NCI-H1436 (cell line): ENCODE measurements at regions not wholly inside any gene's neighbourhood (a gene's known extent, or its start where the extent isn't known, plus 50 kb on each side); places are given as distances from the start of the nearest gene placed in this dataset.
A peak's percentile ranks its signal among the peaks of the same experiment; 100 is the strongest.
"Not testable (repeated sequence)": the region's sequence is repeated elsewhere in the genome, so short reads cannot be mapped to it uniquely, and the experiment has no call there.

Source experiments
- DNase-seq: peaks from one replicate; lab custom pipeline; 2025; lab: John Stamatoyannopoulos, UW

- DNase-seq = no peak
These were observed 91.0 kb upstream of the ATP1B1 start for GRCh38 chr1:169015464-169015863.

- DNase-seq = peak; percentile 6
These were observed 87.7 kb upstream of the ATP1B1 start for GRCh38 chr1:169018751-169019150.

- no peak for DNase-seq
These were observed 87.0 kb upstream of the ATP1B1 start for GRCh38 chr1:169019419-169020058.

GRCh38 chr1:169020684-169021083, 85.8 kb upstream of the ATP1B1 start:
- no peak for DNase-seq

- no peak for DNase-seq
These were observed 83.8 kb upstream of the ATP1B1 start for GRCh38 chr1:169022648-169023047.

GRCh38 chr1:169024255-169024654, 82.2 kb upstream of the ATP1B1 start:
- DNase-seq = no peak

- no peak for DNase-seq
These were observed 81.7 kb upstream of the ATP1B1 start for GRCh38 chr1:169024800-169025271.

GRCh38 chr1:169025412-169025811, 81.1 kb upstream of the ATP1B1 start:
- DNase-seq = no peak

- DNase-seq = no peak
These were observed 78.7 kb upstream of the ATP1B1 start for GRCh38 chr1:169027607-169028320.

- DNase-seq = no peak
These were observed 74.8 kb upstream of the ATP1B1 start for GRCh38 chr1:169031566-169032224.

GRCh38 chr1:169041366-169041765, 65.1 kb upstream of the ATP1B1 start:
- DNase-seq = no peak

- no peak for DNase-seq
These were observed 64.1 kb upstream of the ATP1B1 start for GRCh38 chr1:169042377-169042776.

GRCh38 chr1:169043823-169044222, 62.7 kb upstream of the ATP1B1 start:
- no peak for DNase-seq

GRCh38 chr1:169044296-169044695, 62.2 kb upstream of the ATP1B1 start:
- no peak for DNase-seq

GRCh38 chr1:169044971-169045370, 61.5 kb upstream of the ATP1B1 start:
- DNase-seq = peak; percentile 1

- no peak for DNase-seq
These were observed 59.8 kb upstream of the ATP1B1 start for GRCh38 chr1:169046671-169047070.

- no peak for DNase-seq
These were observed 59.4 kb upstream of the ATP1B1 start for GRCh38 chr1:169047074-169047473.

- DNase-seq = no peak
These were observed 58.4 kb upstream of the ATP1B1 start for GRCh38 chr1:169048043-169048442.

GRCh38 chr1:169049258-169049938, 57.1 kb upstream of the ATP1B1 start:
- DNase-seq = no peak

GRCh38 chr1:169051171-169051570, 55.3 kb upstream of the ATP1B1 start:
- no peak for DNase-seq

GRCh38 chr1:169052171-169052570, 54.3 kb upstream of the ATP1B1 start:
- not testable (repeated sequence) for DNase-seq

GRCh38 chr1:169052727-169053126, 53.8 kb upstream of the ATP1B1 start:
- DNase-seq = no peak

- DNase-seq = no peak
These were observed 53.3 kb upstream of the ATP1B1 start for GRCh38 chr1:169053196-169053595.
